ENCODE measurements at regions not wholly inside any gene's neighbourhood (a gene's known extent, or its start where the extent isn't known, plus 50 kb on each side); places are given as distances from the start of the nearest gene placed in this dataset.

- H3K9ac ChIP-seq (replicated peaks in 1 of 4; ENCODE audit: extremely low read depth in 1 of 4, low read depth in 3 of 4, low read length in 3 of 4), result no peak overlapping the region
- no peak overlapping the region for H3K27ac ChIP-seq (ENCODE audit: low read depth, low read length)
- H2AFZ ChIP-seq (ENCODE audit: low read length), result peak overlapping the region; percentile 91
- TF ChIP-seq POU5F1 (IDR thresholded peaks at IDR 0.05; ENCODE audit: low read depth, low read length) (no peak), CHD1 (IDR thresholded peaks at IDR 0.05; ENCODE audit: low read depth, low read length) (no peak), SUZ12 (IDR thresholded peaks at IDR 0.05; ENCODE audit: low read length) (no peak), TEAD4 (IDR thresholded peaks at IDR 0.05; ENCODE audit: low read depth, low read length) (no peak), ATF2 (IDR thresholded peaks at IDR 0.05; ENCODE audit: low read length) (no peak), YY1 (IDR thresholded peaks at IDR 0.05; ENCODE audit: low read depth, low read length) (no peak), CBX8 (IDR thresholded peaks at IDR 0.05; ENCODE audit: borderline replicate concordance, low read depth, low read length) (no peak), RNF2 (IDR thresholded peaks at IDR 0.05; ENCODE audit: borderline replicate concordance, low read depth, low read length, missing control alignments, poor library complexity, severe bottlenecking) (no peak), EGR1 (IDR thresholded peaks at IDR 0.05; ENCODE audit: borderline replicate concordance, low read depth, low read length) (no peak), CHD2 (IDR thresholded peaks at IDR 0.05; ENCODE audit: low read length) (no peak), SP4 (IDR thresholded peaks at IDR 0.05; ENCODE audit: low read length) (no peak)
Measured at GRCh38 chr3:107956991-107957900, 133.6 kb downstream of the CD47 start.

More at GRCh38 chr3:107956991-107957900, 133.6 kb downstream of the CD47 start:
- CTCF ChIA-PET (ENCODE audit: partially characterized antibody), result interaction anchor here (0.7 to 1.4 kb wide), 4 partner anchors 11 to 249 kb away, joined by 3 to 4 read pairs (median 3); no protein-coding TSS in a partner anchor
- Histone ChIP-seq H4K8ac (ENCODE audit: extremely low read depth, insufficient read depth, low read length) (no peak overlapping the region; the same call in 1 of the 2 replicates), H2BK15ac (ENCODE audit: low read length) (no peak overlapping the region), H2BK120ac (replicated peaks; ENCODE audit: low read depth, low read length) (no peak overlapping the region), H2AK5ac (ENCODE audit: low read depth, low read length) (no peak overlapping the region), H3K18ac (ENCODE audit: extremely low read depth, low read length) (no peak overlapping the region), H3K9me3 (ENCODE audit: insufficient read depth in 2 of 2, low read depth in 1 of 2, low read length in 1 of 2) (no peaks in the 10 kb centered on the region), H3K23ac (ENCODE audit: insufficient read length) (no peak overlapping the region), H3K36me3 (ENCODE audit: control insufficient read depth in 2 of 4, insufficient read depth in 4 of 4, low read length in 3 of 4) (no peaks in the 10 kb centered on the region), H4K5ac (ENCODE audit: insufficient read length, low read depth, low read length) (no peak overlapping the region), H3K79me1 (ENCODE audit: low read depth, low read length) (no peaks in the 10 kb centered on the region), H3K14ac (ENCODE audit: insufficient read length) (no peak overlapping the region), H3K56ac (replicated peaks; ENCODE audit: insufficient read length, low read depth, low read length) (no peak overlapping the region), H4K91ac (replicated peaks; ENCODE audit: insufficient read length, low read length) (no peak overlapping the region), H3K79me2 (ENCODE audit: control insufficient read depth in 1 of 2, insufficient read depth in 2 of 2, low read length in 2 of 2) (no peaks in the 10 kb centered on the region), H3K4me1 (replicated peaks in 1 of 4; ENCODE audit: control insufficient read depth in 3 of 4, insufficient read depth in 4 of 4, low read length in 3 of 4) (peaks cover 0 to 2% (median 0%) of the 10 kb centered on the region in 4 experiments; a peak in 1 of 7 replicates), H3K4me2 (ENCODE audit: insufficient read depth in 1 of 2, low read depth in 2 of 2, low read length in 2 of 2) (no peak overlapping the region), H3K4ac (replicated peaks; ENCODE audit: insufficient read length, low read depth, low read length) (no peak overlapping the region), H4K20me1 (replicated peaks in 1 of 2; ENCODE audit: control insufficient read depth in 1 of 2, insufficient read depth in 2 of 2, low read length in 2 of 2) (no peaks in the 10 kb centered on the region), H2BK5ac (ENCODE audit: low read depth, low read length) (no peak overlapping the region), H3K23me2 (ENCODE audit: low read depth, low read length) (no peaks in the 10 kb centered on the region), H3K4me3 (ENCODE audit: extremely low read depth in 1 of 4, insufficient read depth in 2 of 4, low read depth in 3 of 4, low read length in 4 of 4) (no peak overlapping the region), H3K27me3 (replicated peaks in 1 of 4; ENCODE audit: control insufficient read depth in 3 of 4, extremely low read depth in 1 of 4, insufficient read depth in 3 of 4, low read length in 3 of 4) (no peaks in the 10 kb centered on the region), H2BK12ac (ENCODE audit: low read depth, low read length) (no peak overlapping the region), H2BK20ac (ENCODE audit: low read length) (no peak overlapping the region)
- POLR2A ChIA-PET (ENCODE audit: partially characterized antibody), result no interaction called here
- FAIRE-seq, result no peak
- 76% methylated on average over 10 of the region's 10 CpGs; no CpG with 5 or more reads in 1 of the 2 experiments for WGBS, 2 experiments (ENCODE audit: extremely low coverage in 1 of 2, insufficient coverage in 1 of 2, insufficient read length in 1 of 2, insufficient replicate concordance in 2 of 2, low coverage in 1 of 2, low lambda C conversion rate in 2 of 2, missing lambda C conversion rate in 1 of 2)
- DNase-seq (ENCODE audit: low read depth in 1 of 2, low spot score in 2 of 2), result no peak
